HepG2 (cell line): ENCODE measurements at regions not wholly inside any gene's neighbourhood (a gene's known extent, or its start where the extent isn't known, plus 50 kb on each side); places are given as distances from the start of the nearest gene placed in this dataset.
"Not testable (repeated sequence)": the region's sequence is repeated elsewhere in the genome, so short reads cannot be mapped to it uniquely, and the experiment has no call there.

Experiments
- ATAC-seq: fragments of 200-7000 bp; cut with Tn5 transposase; 3 replicates; pipeline ENCODE4 v1.9.1; 2020; ENCODE audit warnings: mild to moderate bottlenecking, moderate library complexity
- BruUV-seq: library from RNA; stranded (reverse); fragments of 400-500 nt; replicated peaks from 2 replicates; lab custom pipeline; 2021; lab: Mats Ljungman, UMichigan
- CTCF ChIA-PET: fragments of 300-600 bp; formaldehyde crosslinking; extraction: SDS; loops from one replicate; lab custom pipeline; 2021; ENCODE audit warnings: low total read pairs, inconsistent platforms, low intra/inter-chr PET ratio; lab: Yijun Ruan, JAX
- POLR2A ChIA-PET: fragments of 350-600 bp; sonication (Branson Sonifier 250); formaldehyde crosslinking; loops from one replicate; lab custom pipeline; 2020; ENCODE audit warnings: antibody characterized with exemption, inconsistent platforms; lab: Yijun Ruan, JAX
- DNase-seq: peaks from one replicate; pipeline ENCODE4 v3.0.0-alpha.2; 2015; ENCODE audit warnings: low spot score
- FAIRE-seq: peaks from 3 replicates; lab custom pipeline; 2011; peaks lifted over from hg19 to GRCh38; lab: Jason Lieb, UNC
- H2AFZ ChIP-seq: one replicate; pipeline ENCODE4 v1.6.1; 2011; ENCODE audit warnings: low read length, inconsistent platforms
- H3K27ac ChIP-seq: fragments of 300-600 bp; 3 replicates; pipeline ENCODE4 v1.8.0; 2011; ENCODE audit warnings: mixed run types, mild to moderate bottlenecking, mixed read lengths, low read length, inconsistent platforms; ENCODE audit not compliant: insufficient read depth; ENCODE audit errors: extremely low read length
- H3K27me3 ChIP-seq, 2 experiments: fragments of 200-600 bp in 1 of 2; 2 replicates in 1 of 2; 3 replicates in 1 of 2; pipeline versions ENCODE4 v1.6.0 to v1.8.0; 2011; ENCODE audit warnings: low read length in 2 of 2, mild to moderate bottlenecking in 2 of 2, moderate library complexity in 2 of 2, inconsistent platforms in 1 of 2; ENCODE audit not compliant: insufficient read depth in 2 of 2, control insufficient read depth in 1 of 2
- H3K36me3 ChIP-seq, 2 experiments: fragments of 200-600 bp in 1 of 2; replicated peaks in 1 of 2; 2 replicates in 1 of 2; 3 replicates in 1 of 2; pipeline versions ENCODE4 v1.5.1 to v1.8.0; 2011; ENCODE audit warnings: low read length in 2 of 2, inconsistent platforms in 1 of 2; ENCODE audit not compliant: insufficient read depth in 2 of 2, control insufficient read depth in 1 of 2
- H3K4me1 ChIP-seq: 2 replicates; pipeline ENCODE4 v1.5.1; 2012; ENCODE audit warnings: low read length, inconsistent platforms; ENCODE audit not compliant: insufficient read depth
- H3K4me2 ChIP-seq: 2 replicates; pipeline ENCODE4 v1.6.0; 2011; ENCODE audit warnings: low read depth, low read length, inconsistent platforms
- H3K4me3 ChIP-seq, 3 experiments: fragments of 200-600 bp in 1 of 3; sonication (generic), shearing (Covaris generic) in 1 of 3; replicated peaks in 1 of 3; 2 replicates each; pipeline ENCODE4 v1.5.1; 2011 to 2016; ENCODE audit warnings: low read length in 3 of 3, inconsistent platforms in 2 of 3, low read depth in 2 of 3, mild to moderate bottlenecking in 2 of 3, control low read depth in 1 of 3, mixed read lengths in 1 of 3; ENCODE audit not compliant: insufficient read depth in 1 of 3
- H3K79me2 ChIP-seq: one replicate; pipeline ENCODE4 v1.6.1; 2011; ENCODE audit warnings: low read length, inconsistent platforms; ENCODE audit not compliant: insufficient read depth
- H3K9ac ChIP-seq: 2 replicates; pipeline ENCODE4 v1.6.0; 2011; ENCODE audit warnings: mild to moderate bottlenecking, low read depth, low read length, inconsistent platforms; ENCODE audit not compliant: insufficient read depth
- H3K9me3 ChIP-seq: 2 replicates; pipeline ENCODE4 v1.5.1; 2012; ENCODE audit warnings: mild to moderate bottlenecking, low read length
- H4K20me1 ChIP-seq: 2 replicates; pipeline ENCODE4 v1.6.0; 2011; ENCODE audit warnings: inconsistent platforms, mild to moderate bottlenecking, low read length, moderate library complexity; ENCODE audit not compliant: insufficient read depth
- CENPT ChIP-seq: sonication (generic); formaldehyde crosslinking; IDR thresholded peaks from 2 replicates; pipeline ENCODE4 v1.8.0; 2022; ENCODE audit warnings: low read depth, mild to moderate bottlenecking, moderate library complexity, missing genetic modification reagents
- HES4 ChIP-seq: sonication (generic); formaldehyde crosslinking; IDR thresholded peaks from 2 replicates; pipeline ENCODE4 v1.9.0; 2021; ENCODE audit warnings: mild to moderate bottlenecking, missing genetic modification reagents, borderline replicate concordance
- MAFG ChIP-seq: sonication (generic); formaldehyde crosslinking; IDR thresholded peaks from 2 replicates; pipeline ENCODE4 v1.5.1; 2020; ENCODE audit warnings: mild to moderate bottlenecking, missing genetic modification reagents
- NR3C1 ChIP-seq: sonication (generic); formaldehyde crosslinking; IDR thresholded peaks from 2 replicates; pipeline ENCODE4 v1.4.0; 2020; ENCODE audit warnings: missing genetic modification reagents
- SUZ12 ChIP-seq: fragments of 150-350 bp; IDR thresholded peaks from 2 replicates; pipeline ENCODE4 v1.6.1; 2014; ENCODE audit warnings: low read depth, low read length
- WGBS: methylation state at CpG from one replicate; pipeline ENCODE4 v1.1.6; 2017; ENCODE audit warnings: low lambda C conversion rate; 5-methylcytosine and 5-hydroxymethylcytosine counted together
- in situ Hi-C: cut with HindIII; loops from 2 replicates; pipeline ENCODE4 v1.10.0; 2017; ENCODE audit warnings: low pct_unique_long_range_greater_than_20kb; ENCODE audit not compliant: extremely low pct_ligation_motif_present
- intact Hi-C: fragments of 100-400 bp; cut with micrococcal nuclease; formaldehyde crosslinking; loops from one replicate; pipeline ENCODE4 v1.10.0; 2022; ENCODE audit not compliant: unreplicated experiment
- TF ChIP-seq, protein P1 (sequence below): sonication (generic); formaldehyde crosslinking; IDR thresholded peaks from 2 replicates; pipeline ENCODE4 v1.8.0; 2022; ENCODE audit warnings: mild to moderate bottlenecking, missing genetic modification reagents, moderate library complexity
- TF ChIP-seq, protein P2 (sequence below): sonication (generic); formaldehyde crosslinking; IDR thresholded peaks from 2 replicates; pipeline ENCODE4 v1.9.0; 2021; ENCODE audit warnings: missing genetic modification reagents, borderline replicate concordance
- TF ChIP-seq, protein P3 (sequence below): IDR thresholded peaks from 2 replicates; pipeline ENCODE4 v1.6.1; 2016; ENCODE audit warnings: missing genetic modification reagents, missing compliant biosample characterization

DNA sequence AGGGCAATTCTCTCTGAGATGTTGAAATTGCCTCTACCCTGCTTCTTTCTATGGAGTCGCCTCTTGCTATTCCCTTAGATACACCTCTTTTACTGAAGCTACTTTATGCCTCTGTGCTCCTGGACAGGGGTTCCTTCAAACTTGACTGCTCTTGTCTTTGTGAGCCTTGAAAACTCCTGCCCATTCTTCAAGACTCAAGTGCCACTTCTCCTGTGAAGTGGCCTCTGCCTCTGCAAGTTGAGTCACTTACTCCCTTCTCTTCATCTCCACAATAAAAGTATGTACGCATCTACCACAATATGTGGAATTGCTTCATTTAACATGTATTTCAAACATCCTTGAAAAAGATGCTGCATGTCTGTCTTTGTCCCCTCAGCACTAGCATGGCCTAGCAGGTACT lies 66.0 kb upstream of the TPP2 start:
- Histone ChIP-seq H3K4me2 (no peak overlapping the region), H3K4me1 (no peaks in the 10 kb centered on the region), H4K20me1 (no peaks in the 10 kb centered on the region), H3K27me3 (peaks cover 0 to 2% of the 10 kb centered on the region in 2 experiments; a peak in 1 of 5 replicates), H3K27ac (no peak overlapping the region), H3K79me2 (no peaks in the 10 kb centered on the region), H3K9me3 (no peaks in the 10 kb centered on the region), H2AFZ (no peak overlapping the region), H3K36me3 (no peaks in the 10 kb centered on the region), H3K9ac (no peak overlapping the region), H3K4me3 (no peak overlapping the region)
- in situ Hi-C loops: no loop called here
- WGBS: 48% methylated on average over 2 of the region's 2 CpGs
- intact Hi-C loops: no loop called here
- DNase-seq (no peak), FAIRE-seq (no peak), ATAC-seq (no peak)
- CTCF ChIA-PET: no interaction called here
- TF ChIP-seq CENPT (CRISPR knock-in tag): no peak
- no peak for TF ChIP-seq SUZ12
- TF ChIP-seq, protein P1, sequence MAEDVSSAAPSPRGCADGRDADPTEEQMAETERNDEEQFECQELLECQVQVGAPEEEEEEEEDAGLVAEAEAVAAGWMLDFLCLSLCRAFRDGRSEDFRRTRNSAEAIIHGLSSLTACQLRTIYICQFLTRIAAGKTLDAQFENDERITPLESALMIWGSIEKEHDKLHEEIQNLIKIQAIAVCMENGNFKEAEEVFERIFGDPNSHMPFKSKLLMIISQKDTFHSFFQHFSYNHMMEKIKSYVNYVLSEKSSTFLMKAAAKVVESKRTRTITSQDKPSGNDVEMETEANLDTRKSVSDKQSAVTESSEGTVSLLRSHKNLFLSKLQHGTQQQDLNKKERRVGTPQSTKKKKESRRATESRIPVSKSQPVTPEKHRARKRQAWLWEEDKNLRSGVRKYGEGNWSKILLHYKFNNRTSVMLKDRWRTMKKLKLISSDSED (CRISPR knock-in tag): no peak
- no peak for TF ChIP-seq HES4
- TF ChIP-seq, protein P2, sequence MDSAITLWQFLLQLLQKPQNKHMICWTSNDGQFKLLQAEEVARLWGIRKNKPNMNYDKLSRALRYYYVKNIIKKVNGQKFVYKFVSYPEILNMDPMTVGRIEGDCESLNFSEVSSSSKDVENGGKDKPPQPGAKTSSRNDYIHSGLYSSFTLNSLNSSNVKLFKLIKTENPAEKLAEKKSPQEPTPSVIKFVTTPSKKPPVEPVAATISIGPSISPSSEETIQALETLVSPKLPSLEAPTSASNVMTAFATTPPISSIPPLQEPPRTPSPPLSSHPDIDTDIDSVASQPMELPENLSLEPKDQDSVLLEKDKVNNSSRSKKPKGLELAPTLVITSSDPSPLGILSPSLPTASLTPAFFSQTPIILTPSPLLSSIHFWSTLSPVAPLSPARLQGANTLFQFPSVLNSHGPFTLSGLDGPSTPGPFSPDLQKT (CRISPR knock-in tag): no peak
- no peak for TF ChIP-seq NR3C1 (CRISPR knock-in tag)
- TF ChIP-seq, protein P3, sequence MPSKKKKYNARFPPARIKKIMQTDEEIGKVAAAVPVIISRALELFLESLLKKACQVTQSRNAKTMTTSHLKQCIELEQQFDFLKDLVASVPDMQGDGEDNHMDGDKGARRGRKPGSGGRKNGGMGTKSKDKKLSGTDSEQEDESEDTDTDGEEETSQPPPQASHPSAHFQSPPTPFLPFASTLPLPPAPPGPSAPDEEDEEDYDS (CRISPR knock-in tag): no peak
- TF ChIP-seq MAFG (CRISPR knock-in tag): no peak
- POLR2A ChIA-PET: no interaction called here
- BruUV-seq: no TSS peak

DNA sequence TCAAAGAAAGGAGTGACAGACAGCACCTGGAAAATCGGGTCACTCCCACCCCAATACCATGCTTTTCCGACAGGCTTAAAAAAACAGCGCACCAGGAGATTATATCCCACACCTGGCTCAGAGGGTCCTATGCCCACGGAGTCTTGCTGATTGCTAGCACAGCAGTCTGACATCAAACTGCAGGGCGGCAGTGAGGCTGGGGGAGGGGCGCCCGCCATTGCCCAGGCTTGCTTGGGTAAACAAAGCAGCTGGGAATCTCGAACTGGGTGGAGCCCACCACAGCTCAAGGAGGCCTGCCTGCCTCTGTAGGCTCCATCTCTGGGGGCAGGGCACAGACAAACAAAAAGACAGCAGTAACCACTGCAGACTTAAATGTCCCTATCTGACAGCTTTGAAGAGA lies 74.5 kb upstream of the TPP2 start:
- H3K27ac ChIP-seq, H2AFZ ChIP-seq, FAIRE-seq, H3K79me2 ChIP-seq, DNase-seq, H3K4me1 ChIP-seq, BruUV-seq, H3K4me3 ChIP-seq, H3K36me3 ChIP-seq, H3K4me2 ChIP-seq, H3K9ac ChIP-seq, H3K9me3 ChIP-seq, POLR2A ChIA-PET, intact Hi-C loops, ATAC-seq, in situ Hi-C loops, H4K20me1 ChIP-seq, CTCF ChIA-PET, H3K27me3 ChIP-seq: not testable (repeated sequence)
- no CpG with 5 or more reads among the region's 8 CpGs for WGBS
